Loucy (cell line): ENCODE measurements at regions not wholly inside any gene's neighbourhood (a gene's known extent, or its start where the extent isn't known, plus 50 kb on each side); places are given as distances from the start of the nearest gene placed in this dataset.
"Not testable (repeated sequence)": the region's sequence is repeated elsewhere in the genome, so short reads cannot be mapped to it uniquely, and the experiment has no call there.

ENCODE experiments used
- CTCF ChIP-seq: fragments of 200-600 bp; sonication (generic); conservative IDR thresholded peaks from 2 replicates; pipeline ENCODE4 v1.5.1; 2014; ENCODE audit warnings: mild to moderate bottlenecking, antibody characterized with exemption, low read length
- EZH2phosphoT487 ChIP-seq: fragments of 200-600 bp; IDR thresholded peaks from 2 replicates; pipeline ENCODE4 v1.6.1; 2018; ENCODE audit warnings: antibody characterized with exemption, mild to moderate bottlenecking, moderate library complexity, borderline replicate concordance

- not testable (repeated sequence) for TF ChIP-seq CTCF, EZH2phosphoT487
Observed at GRCh38 chr2:91628471-91628870, 2937.0 kb downstream of the RPIA start.
